ENCODE measurements at regions not wholly inside any gene's neighbourhood (a gene's known extent, or its start where the extent isn't known, plus 50 kb on each side); places are given as distances from the start of the nearest gene placed in this dataset.

- TF ChIP-seq JUND (IDR thresholded peaks at IDR 0.05) = no peak
- no peak overlapping the region for H3K4me3 ChIP-seq (replicated peaks in 1 of 2; ENCODE audit: low read depth in 1 of 2, low read length in 2 of 2)
- no peaks in the 10 kb centered on the region for H3K36me3 ChIP-seq (ENCODE audit: control insufficient read depth in 1 of 2, insufficient read depth in 2 of 2, low read length in 2 of 2)
- ATAC-seq = no peak
- no peak overlapping the region for H3K9ac ChIP-seq (ENCODE audit: low read length)
- no peaks in the 10 kb centered on the region for H3K79me2 ChIP-seq (ENCODE audit: insufficient read depth, low read length)
- peaks cover 42% of the 10 kb centered on the region for H3K27me3 ChIP-seq (ENCODE audit: insufficient read depth, low read length)
- H3K9me3 ChIP-seq (ENCODE audit: control insufficient read depth in 1 of 2, insufficient read depth in 1 of 2, low read depth in 1 of 2, low read length in 2 of 2) = no peaks in the 10 kb centered on the region
- POLR2A ChIA-PET = no interaction called here
- RAD21 ChIA-PET (ENCODE audit: low non-redundant PET in 1 of 2, low total read pairs in 2 of 2, uncharacterized antibody in 2 of 2, unreplicated experiment in 2 of 2) = no interaction called here
- H4K20me1 ChIP-seq (ENCODE audit: insufficient read depth) = no peaks in the 10 kb centered on the region
- H3K4me1 ChIP-seq (ENCODE audit: control insufficient read depth in 1 of 2, insufficient read depth in 2 of 2, low read length in 2 of 2) = no peaks in the 10 kb centered on the region
- no peak overlapping the region for H2AFZ ChIP-seq (ENCODE audit: low read depth, low read length, poor library complexity, severe bottlenecking)
- H3K9me2 ChIP-seq (ENCODE audit: insufficient read depth) = no peaks in the 10 kb centered on the region
- DNase-seq (ENCODE audit: low read depth, low spot score) = no peak
- no peak overlapping the region for H3K4me2 ChIP-seq (ENCODE audit: low read length)
- no TSS peak for BruUV-seq (replicated peaks)
- H3K27ac ChIP-seq (ENCODE audit: low read depth, low read length) = no peak overlapping the region
- intact Hi-C loops (cut with micrococcal nuclease) = no loop called here
- CTCF ChIA-PET = no interaction called here
These were observed 130.0 kb upstream of the LNX1 start for GRCh38 chr4:53721263-53721662.

GRCh38 chr4:53720776-53721175 is 129.5 kb upstream of the LNX1 start:
- no peak for DNase-seq (ENCODE audit: low read depth, low spot score)
- H3K27ac ChIP-seq (ENCODE audit: low read depth, low read length) = no peak overlapping the region
- H3K79me2 ChIP-seq (ENCODE audit: insufficient read depth, low read length) = no peaks in the 10 kb centered on the region
- no peaks in the 10 kb centered on the region for H4K20me1 ChIP-seq (ENCODE audit: insufficient read depth)
- no TSS peak for BruUV-seq (replicated peaks)
- H3K9me3 ChIP-seq (ENCODE audit: control insufficient read depth in 1 of 2, insufficient read depth in 1 of 2, low read depth in 1 of 2, low read length in 2 of 2) = no peaks in the 10 kb centered on the region
- no peaks in the 10 kb centered on the region for H3K9me2 ChIP-seq (ENCODE audit: insufficient read depth)
- CTCF ChIA-PET = no interaction called here
- POLR2A ChIA-PET = no interaction called here
- H3K27me3 ChIP-seq (ENCODE audit: insufficient read depth, low read length) = peaks cover 47% of the 10 kb centered on the region
- H3K4me1 ChIP-seq (ENCODE audit: control insufficient read depth in 1 of 2, insufficient read depth in 2 of 2, low read length in 2 of 2) = no peaks in the 10 kb centered on the region
- no peak for TF ChIP-seq SIN3A (IDR thresholded peaks at IDR 0.05; ENCODE audit: low read depth)
- TF ChIP-seq JUND (IDR thresholded peaks at IDR 0.05) = no peak
- TF ChIP-seq EZH2phosphoT487 (IDR thresholded peaks at IDR 0.05; ENCODE audit: borderline replicate concordance) = no peak
- no peak for TF ChIP-seq RAD21 (IDR thresholded peaks at IDR 0.05; ENCODE audit: low read depth)
- TF ChIP-seq REST (IDR thresholded peaks at IDR 0.05; ENCODE audit: low read depth) = no peak
- no peak for TF ChIP-seq EGR1 (IDR thresholded peaks at IDR 0.05; ENCODE audit: low read depth)
- TF ChIP-seq CBX3 (IDR thresholded peaks at IDR 0.05; ENCODE audit: low read depth) = no peak
- no peak for TF ChIP-seq CEBPB (IDR thresholded peaks at IDR 0.05; ENCODE audit: low read depth)
- H3K4me2 ChIP-seq (ENCODE audit: low read length) = no peak overlapping the region
- no peak overlapping the region for H3K4me3 ChIP-seq (replicated peaks in 1 of 2; ENCODE audit: low read depth in 1 of 2, low read length in 2 of 2)
- H3K9ac ChIP-seq (ENCODE audit: low read length) = no peak overlapping the region
- intact Hi-C loops (cut with micrococcal nuclease) = no loop called here
- no peak overlapping the region for H2AFZ ChIP-seq (ENCODE audit: low read depth, low read length, poor library complexity, severe bottlenecking)
- H3K36me3 ChIP-seq (ENCODE audit: control insufficient read depth in 1 of 2, insufficient read depth in 2 of 2, low read length in 2 of 2) = no peaks in the 10 kb centered on the region
- RAD21 ChIA-PET (ENCODE audit: low non-redundant PET in 1 of 2, low total read pairs in 2 of 2, uncharacterized antibody in 2 of 2, unreplicated experiment in 2 of 2) = no interaction called here
- ATAC-seq = no peak

All from HCT116 (cell line).